Gastroesophageal sphincter (tissue), 4 donors: ENCODE measurements at regions not wholly inside any gene's neighbourhood (a gene's known extent, or its start where the extent isn't known, plus 50 kb on each side); places are given as distances from the start of the nearest gene placed in this dataset.

Experiments
- ATAC-seq: fragments of 150-250 bp; one replicate; pipeline ENCODE4 v1.9.1; 2016; ENCODE audit warnings: mild to moderate bottlenecking, moderate library complexity
- H3K27ac ChIP-seq, 4 donors: fragments of 200-600 bp; sonication (generic) in 3 of 4; 1 replicate in 3 of 4; 2 replicates in 1 of 4; pipeline ENCODE4 v1.5.1; 2016 to 2019
- H3K27me3 ChIP-seq: fragments of 200-600 bp; sonication (generic); one replicate; pipeline ENCODE4 v1.5.1; 2019
- H3K36me3 ChIP-seq, 2 donors: fragments of 200-600 bp; sonication (generic); one replicate each; pipeline ENCODE4 v1.5.1; 2019; ENCODE audit warnings: control low read depth in 1 of 2
- H3K4me1 ChIP-seq, 3 donors: fragments of 200-600 bp; sonication (generic); 1 replicate in 2 of 3; 2 replicates in 1 of 3; pipeline ENCODE4 v1.5.1; 2016 to 2019; ENCODE audit warnings: control low read depth in 2 of 3
- H3K4me3 ChIP-seq, 2 donors: fragments of 200-600 bp; sonication (generic); one replicate each; pipeline ENCODE4 v1.5.1; 2019; ENCODE audit warnings: mild to moderate bottlenecking in 1 of 2, moderate library complexity in 1 of 2
- H3K9me3 ChIP-seq, 3 donors: fragments of 200-600 bp; sonication (generic); one replicate each; pipeline ENCODE4 v1.5.1; 2017 to 2019; ENCODE audit warnings: control low read depth in 2 of 3
- CTCF ChIP-seq, 4 experiments: fragments of 200-600 bp in 2 of 4; fragments of 450-650 bp in 2 of 4; sonication (generic) in 1 of 4; IDR thresholded peaks; one replicate each; pipeline ENCODE4 v1.5.1; 2017 to 2019; ENCODE audit warnings: antibody characterized with exemption in 4 of 4, mild to moderate bottlenecking in 2 of 4, moderate library complexity in 2 of 4
- EP300 ChIP-seq: sonication (generic); formaldehyde crosslinking; IDR thresholded peaks from one replicate; pipeline ENCODE4 v1.6.1; 2017; ENCODE audit warnings: antibody characterized with exemption, mild to moderate bottlenecking
- POLR2A ChIP-seq, 2 donors: fragments of 450-650 bp; IDR thresholded peaks; one replicate each; pipeline ENCODE4 v1.6.1; 2017; ENCODE audit warnings: antibody characterized with exemption in 2 of 2, mild to moderate bottlenecking in 2 of 2, moderate library complexity in 1 of 2
- POLR2AphosphoS5 ChIP-seq: sonication (generic); formaldehyde crosslinking; IDR thresholded peaks from one replicate; pipeline ENCODE4 v1.6.1; 2017; ENCODE audit warnings: antibody characterized with exemption
- WGBS, 2 donors: methylation state at CpG; one replicate each; pipeline ENCODE4 v1.1.5; 2018; ENCODE audit warnings: low coverage in 1 of 2; 5-methylcytosine and 5-hydroxymethylcytosine counted together

DNA sequence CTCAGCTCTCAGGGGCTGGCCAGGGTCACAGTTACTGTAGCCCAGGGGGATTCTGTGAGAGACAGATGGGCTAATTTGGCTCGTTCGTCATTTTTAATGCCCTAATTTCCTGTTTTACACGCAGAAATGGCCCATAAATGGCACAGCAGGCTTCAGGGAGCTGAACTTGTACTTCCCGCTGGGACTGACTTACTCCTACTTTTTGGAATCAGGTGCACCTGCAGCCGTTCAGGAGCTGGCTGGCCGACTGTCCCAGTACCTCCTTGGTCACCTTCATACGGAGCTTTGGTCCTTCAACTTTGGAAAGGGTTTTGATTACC, 62.4 kb upstream of the URI1 start:
- 70% methylated on average over 5 of the region's 7 CpGs; no CpG with 5 or more reads in 1 of the 2 donors for WGBS, 2 donors
- no peak for ATAC-seq

GRCh38 chr19:29880498-29881081, 61.4 kb upstream of the URI1 start:
- H3K4me3 ChIP-seq = no peak overlapping the region
- no peak for TF ChIP-seq POLR2A (IDR thresholded peaks at IDR 0.05)
- no peak for TF ChIP-seq EP300
- no peak for TF ChIP-seq POLR2AphosphoS5
- TF ChIP-seq CTCF (IDR thresholded peaks at IDR 0.05) = no peak

More for the DNA sequence above, 62.4 kb upstream of the URI1 start:
- Histone ChIP-seq H3K9me3 (no peaks in the 10 kb centered on the region), H3K27me3 (peaks cover 43% of the 10 kb centered on the region), H3K4me1 (peaks cover 0 to 10% (median 0%) of the 10 kb centered on the region in 3 donors), H3K36me3 (no peaks in the 10 kb centered on the region), H3K27ac (no peak overlapping the region), H3K4me3 (no peak overlapping the region)
- TF ChIP-seq POLR2AphosphoS5 = no peak
- TF ChIP-seq CTCF (IDR thresholded peaks at IDR 0.05) = no peak
- no peak for TF ChIP-seq EP300
- no peak for TF ChIP-seq POLR2A (IDR thresholded peaks at IDR 0.05)

GRCh38 chr19:29881386-29881785, 60.7 kb upstream of the URI1 start:
- H3K9me3 ChIP-seq = no peaks in the 10 kb centered on the region
- no peak overlapping the region for H3K4me3 ChIP-seq
- no peak overlapping the region for H3K27ac ChIP-seq
- peaks cover 58% of the 10 kb centered on the region for H3K27me3 ChIP-seq
- WGBS, 2 donors = 79 to 81% methylated on average over 2 to 3 of the region's 5 CpGs
- TF ChIP-seq EP300 (no peak), CTCF (IDR thresholded peaks at IDR 0.05) (no peak)
- no peak for ATAC-seq
- no peaks in the 10 kb centered on the region for H3K36me3 ChIP-seq
- H3K4me1 ChIP-seq = no peaks in the 10 kb centered on the region

More at GRCh38 chr19:29880498-29881081, 61.4 kb upstream of the URI1 start:
- Histone ChIP-seq H3K9me3 (no peaks in the 10 kb centered on the region), H3K36me3 (no peaks in the 10 kb centered on the region), H3K27me3 (peaks cover 53% of the 10 kb centered on the region), H3K4me1 (peaks cover 0 to under 1% (median 0%) of the 10 kb centered on the region in 3 donors), H3K27ac (no peak overlapping the region)
- ATAC-seq = no peak
- 79 to 93% methylated on average over 2 to 8 of the region's 10 CpGs for WGBS, 2 donors

DNA sequence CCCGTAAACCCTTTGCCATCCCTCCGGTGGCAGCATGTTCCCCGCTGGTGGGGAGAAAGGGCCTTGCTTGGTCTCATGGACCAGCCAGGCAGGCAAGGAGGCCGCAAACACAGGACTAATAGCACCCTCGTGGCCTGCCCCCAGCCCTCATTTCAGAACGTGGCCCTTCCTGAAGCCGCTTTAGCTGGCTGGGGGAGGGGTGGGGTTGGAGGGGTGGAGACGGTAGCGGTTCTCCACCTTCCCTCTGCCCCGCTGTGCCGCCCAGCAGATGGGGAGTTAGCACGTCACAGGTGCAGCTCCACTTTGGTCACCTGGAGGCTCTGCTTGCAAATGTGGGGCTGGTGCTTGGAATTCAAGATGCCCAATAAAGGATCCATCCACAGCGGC, 59.3 kb upstream of the URI1 start:
- 50 to 66% methylated on average over 4 to 8 of the region's 13 CpGs for WGBS, 2 donors
- peaks cover 58% of the 10 kb centered on the region for H3K27me3 ChIP-seq
- no peak for TF ChIP-seq POLR2AphosphoS5
- TF ChIP-seq POLR2A (IDR thresholded peaks at IDR 0.05) = no peak
- TF ChIP-seq EP300 = no peak
- no peak for TF ChIP-seq CTCF (IDR thresholded peaks at IDR 0.05)
- H3K4me1 ChIP-seq = no peaks in the 10 kb centered on the region
- no peak overlapping the region for H3K4me3 ChIP-seq
- no peak for ATAC-seq
- no peaks in the 10 kb centered on the region for H3K9me3 ChIP-seq
- no peaks in the 10 kb centered on the region for H3K36me3 ChIP-seq
- H3K27ac ChIP-seq = no peak overlapping the region

DNA sequence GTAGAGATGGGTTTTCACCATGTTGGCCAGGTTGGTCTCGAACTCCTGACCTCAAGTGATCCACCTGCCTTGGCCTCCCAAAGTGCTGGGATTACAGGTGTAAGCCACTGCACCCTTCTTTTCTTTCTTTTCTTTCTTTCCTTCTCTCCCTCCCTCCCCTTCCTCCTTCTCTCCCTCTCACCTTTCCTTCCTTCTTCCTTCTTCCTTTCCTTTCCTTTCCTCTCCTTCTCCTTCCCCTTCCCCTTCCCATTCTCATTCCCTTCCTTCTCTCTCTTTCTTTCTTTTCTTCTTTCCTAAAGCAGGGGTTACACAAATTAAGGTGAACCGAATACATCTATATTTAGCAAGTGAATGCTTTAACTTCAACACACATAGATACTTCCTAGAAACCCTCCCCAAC, 58.0 kb upstream of the URI1 start:
- no peak overlapping the region for H3K27ac ChIP-seq
- ATAC-seq = no peak
- peaks cover 58% of the 10 kb centered on the region for H3K27me3 ChIP-seq
- H3K36me3 ChIP-seq = no peaks in the 10 kb centered on the region
- TF ChIP-seq POLR2A (IDR thresholded peaks at IDR 0.05) = no peak
- no peak overlapping the region for H3K4me3 ChIP-seq
- no peaks in the 10 kb centered on the region for H3K9me3 ChIP-seq
- WGBS, 2 donors = 77% methylated on average over 2 of the region's 2 CpGs; no CpG with 5 or more reads in 1 of the 2 donors
- H3K4me1 ChIP-seq = no peaks in the 10 kb centered on the region
